ENCODE measurements at regions not wholly inside any gene's neighbourhood (a gene's known extent, or its start where the extent isn't known, plus 50 kb on each side); places are given as distances from the start of the nearest gene placed in this dataset.

GRCh38 chr2:226137201-226137811 lies 662.3 kb downstream of the IRS1 start:
- TF ChIP-seq CTCF (IDR thresholded peaks at IDR 0.05) (no peak), POLR2A (IDR thresholded peaks at IDR 0.05) (no peak)

Measured in testis (tissue), 2 donors.